ENCODE measurements at regions not wholly inside any gene's neighbourhood (a gene's known extent, or its start where the extent isn't known, plus 50 kb on each side); places are given as distances from the start of the nearest gene placed in this dataset.
"Not testable (repeated sequence)": the region's sequence is repeated elsewhere in the genome, so short reads cannot be mapped to it uniquely, and the experiment has no call there.

GRCh38 chr1:73194965-73195364 is 912.6 kb upstream of the NEGR1 start:
- POLR2A ChIA-PET, result no interaction called here
- no CpG with 5 or more reads among the region's 1 CpG for WGBS (ENCODE audit: insufficient coverage)

GRCh38 chr1:73183581-73183980 is 901.2 kb upstream of the NEGR1 start:
- H3K9me3 Mint-ChIP-seq (ENCODE audit: insufficient read depth); H3K4me3 Mint-ChIP-seq; H3K36me3 ChIP-seq (replicated peaks in 1 of 2; ENCODE audit: control extremely low read depth in 1 of 2, control insufficient read depth in 1 of 2, extremely low read depth in 1 of 2, insufficient read depth in 2 of 2, low read length in 1 of 2); ATAC-seq (ENCODE audit: low read depth); H4K20me1 ChIP-seq (ENCODE audit: control insufficient read depth, insufficient read depth, low read length, poor library complexity, severe bottlenecking); POLR2A ChIA-PET; H3K27me3 ChIP-seq (replicated peaks in 1 of 4; ENCODE audit: control extremely low read depth in 1 of 4, control insufficient read depth in 3 of 4, insufficient read depth in 4 of 4, low read length in 3 of 4); H3K4me3 ChIP-seq (ENCODE audit: control extremely low read depth in 1 of 5, extremely low read depth in 1 of 5, insufficient read depth in 1 of 5, low read depth in 2 of 5, low read length in 4 of 5); intact Hi-C loops (cut with micrococcal nuclease); CTCF ChIA-PET; H3K27ac Mint-ChIP-seq; H3K79me2 ChIP-seq (ENCODE audit: control insufficient read depth, insufficient read depth, low read length); H3K4me2 ChIP-seq (replicated peaks; ENCODE audit: low read depth, low read length, poor library complexity, severe bottlenecking); H3K4me1 Mint-ChIP-seq; H3K9ac ChIP-seq (ENCODE audit: low read length); H3K27me3 Mint-ChIP-seq; DNase-seq; H2AFZ ChIP-seq (ENCODE audit: insufficient read depth, low read depth, low read length, poor library complexity, severe bottlenecking); H3K27ac ChIP-seq (ENCODE audit: low read length in 2 of 2); H3K4me1 ChIP-seq (ENCODE audit: control insufficient read depth in 2 of 2, insufficient read depth in 2 of 2, low read length in 2 of 2): not testable (repeated sequence)
- 93% methylated on average over 2 of the region's 2 CpGs for WGBS (ENCODE audit: insufficient coverage)
- peaks cover 0 to 15% (median 0%) of the 10 kb centered on the region in 3 donors for H3K9me3 ChIP-seq (ENCODE audit: control extremely low read depth in 1 of 3, control insufficient read depth in 2 of 3, insufficient read depth in 1 of 3, low read length in 2 of 3)

More at GRCh38 chr1:73194965-73195364, 912.6 kb upstream of the NEGR1 start:
- no peak overlapping the region for H3K27ac ChIP-seq (ENCODE audit: low read length in 2 of 2)
- no peaks in the 10 kb centered on the region for H3K27me3 ChIP-seq (replicated peaks in 1 of 4; ENCODE audit: control extremely low read depth in 1 of 4, control insufficient read depth in 3 of 4, insufficient read depth in 4 of 4, low read length in 3 of 4)
- H2AFZ ChIP-seq (ENCODE audit: insufficient read depth, low read depth, low read length, poor library complexity, severe bottlenecking), result no peak overlapping the region
- ATAC-seq (ENCODE audit: low read depth) (no peak), DNase-seq (no peak)
- TF ChIP-seq EZH2 (IDR thresholded peaks at IDR 0.05; ENCODE audit: borderline replicate concordance, insufficient read depth, low read depth, low read length, poor library complexity, severe bottlenecking) (no peak), CTCF (IDR thresholded peaks at IDR 0.05) (no peak)
- H3K4me2 ChIP-seq (replicated peaks; ENCODE audit: low read depth, low read length, poor library complexity, severe bottlenecking), result no peak overlapping the region
- H3K9me3 ChIP-seq (ENCODE audit: control extremely low read depth in 1 of 3, control insufficient read depth in 2 of 3, insufficient read depth in 1 of 3, low read length in 2 of 3), result peaks cover 0 to 6% (median 0%) of the 10 kb centered on the region in 3 donors
- no peaks in the 10 kb centered on the region for H3K27me3 Mint-ChIP-seq
- no peaks in the 10 kb centered on the region for H3K9me3 Mint-ChIP-seq (ENCODE audit: insufficient read depth)
- H3K4me3 ChIP-seq (ENCODE audit: control extremely low read depth in 1 of 5, extremely low read depth in 1 of 5, insufficient read depth in 1 of 5, low read depth in 2 of 5, low read length in 4 of 5), result no peak overlapping the region
- no peaks in the 10 kb centered on the region for H4K20me1 ChIP-seq (ENCODE audit: control insufficient read depth, insufficient read depth, low read length, poor library complexity, severe bottlenecking)
- intact Hi-C loops (cut with micrococcal nuclease), result no loop called here
- no peaks in the 10 kb centered on the region for H3K36me3 ChIP-seq (replicated peaks in 1 of 2; ENCODE audit: control extremely low read depth in 1 of 2, control insufficient read depth in 1 of 2, extremely low read depth in 1 of 2, insufficient read depth in 2 of 2, low read length in 1 of 2)
- no peaks in the 10 kb centered on the region for H3K79me2 ChIP-seq (ENCODE audit: control insufficient read depth, insufficient read depth, low read length)
- no peaks in the 10 kb centered on the region for H3K4me1 Mint-ChIP-seq
- H3K9ac ChIP-seq (ENCODE audit: low read length), result no peak overlapping the region
- no peaks in the 10 kb centered on the region for H3K4me1 ChIP-seq (ENCODE audit: control insufficient read depth in 2 of 2, insufficient read depth in 2 of 2, low read length in 2 of 2)
- H3K4me3 Mint-ChIP-seq, result no peak overlapping the region
- CTCF ChIA-PET, result no interaction called here
- H3K27ac Mint-ChIP-seq, result no peak overlapping the region

Measured in B cell (primary cell).